Aorta (tissue), 5 donors: ENCODE measurements at regions not wholly inside any gene's neighbourhood (a gene's known extent, or its start where the extent isn't known, plus 50 kb on each side); places are given as distances from the start of the nearest gene placed in this dataset.
A peak's percentile ranks its signal among the peaks of the same experiment; 100 is the strongest.

Source experiments
- ATAC-seq: fragments of 200-7000 bp; cut with Tn5 transposase; one replicate; pipeline ENCODE4 v1.9.1; 2022; ENCODE audit warnings: moderate library complexity; ENCODE audit not compliant: low FRiP score
- DNase-seq, 2 donors: peaks; one replicate each; pipeline ENCODE4 v3.0.0-alpha.2; 2020
- H3K27ac ChIP-seq, 2 donors: one replicate each; pipeline ENCODE4 v1.5.1; 2013; ENCODE audit warnings: low read length in 2 of 2, mild to moderate bottlenecking in 2 of 2, moderate library complexity in 2 of 2, control low read depth in 1 of 2, inconsistent platforms in 1 of 2, low read depth in 1 of 2
- H3K27me3 ChIP-seq, 2 donors: one replicate each; pipeline ENCODE4 v1.6.1; 2013; ENCODE audit warnings: control low read depth in 1 of 2, low read length in 1 of 2, mild to moderate bottlenecking in 1 of 2, moderate library complexity in 1 of 2; ENCODE audit not compliant: insufficient read depth in 2 of 2, control insufficient read depth in 1 of 2
- H3K36me3 ChIP-seq, 2 donors: one replicate each; pipeline ENCODE4 v1.6.1; 2013; ENCODE audit warnings: control low read depth in 1 of 2, low read length in 1 of 2, mild to moderate bottlenecking in 1 of 2; ENCODE audit not compliant: insufficient read depth in 2 of 2, control insufficient read depth in 1 of 2
- H3K4me1 ChIP-seq, 2 donors: one replicate each; pipeline ENCODE4 v1.6.1; 2013; ENCODE audit warnings: low read length in 2 of 2, control low read depth in 1 of 2, mild to moderate bottlenecking in 1 of 2, moderate library complexity in 1 of 2; ENCODE audit not compliant: insufficient read depth in 2 of 2, control insufficient read depth in 1 of 2
- H3K4me3 ChIP-seq, 2 donors: one replicate each; pipeline ENCODE4 v1.5.1; 2013; ENCODE audit warnings: low read length in 2 of 2, control low read depth in 1 of 2, mild to moderate bottlenecking in 1 of 2
- H3K9me3 ChIP-seq: one replicate; pipeline ENCODE4 v1.6.1; 2013; ENCODE audit warnings: mild to moderate bottlenecking, low read length; ENCODE audit not compliant: control insufficient read depth
- WGBS, 2 donors: extraction: QIAGEN DNeasy Blood & Tissue Kit; methylation state at CpG; one replicate each; pipeline ENCODE4 v1.1.7; 2013; 5-methylcytosine and 5-hydroxymethylcytosine counted together
- intact Hi-C, 2 donors: fragments of 100-400 bp; cut with DNase I; formaldehyde crosslinking; loops; one replicate each; pipeline versions ENCODE4 v1.14.2 to v1.15.0; 2022
- donor health status: healthy with polysubstance abuse.
- donor health status: Bipolar disorder and iron deficiency.
- donor health status: DM: no; HTN: no; CAD: no.
- donor health status: DM: no; HTN: no; CAD: no.
- donor health status: DM: yes; HTN: yes; CAD: no.

DNA sequence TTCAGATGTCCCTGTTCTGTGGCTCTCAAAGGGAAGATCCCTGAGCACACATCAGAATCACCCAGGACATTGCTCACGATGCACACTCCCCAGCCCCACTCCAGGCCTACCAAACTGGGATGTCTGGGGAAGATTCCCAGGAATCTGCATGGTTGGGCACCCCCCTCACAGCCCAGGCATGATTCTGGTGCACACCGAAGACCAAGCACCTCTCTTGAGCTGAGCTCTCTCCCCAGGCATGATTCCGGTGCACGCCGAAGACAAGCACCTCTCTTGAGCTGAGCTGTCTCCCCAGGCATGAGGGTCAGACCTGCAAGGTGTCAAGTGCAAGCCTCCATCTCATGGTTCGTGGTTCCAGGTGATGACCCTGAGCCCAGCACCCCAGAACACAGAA lies 112.2 kb upstream of the MEF2A start:
- H3K36me3 ChIP-seq, result no peaks in the 10 kb centered on the region
- WGBS, 2 donors, result 92 to 97% methylated on average over 6 of the region's 6 CpGs
- DNase-seq, result peak in 1 of 2 donors; percentile 40
- H3K4me1 ChIP-seq, result peaks cover 0 to 5% of the 10 kb centered on the region in 2 donors
- no peaks in the 10 kb centered on the region for H3K9me3 ChIP-seq
- no peak for ATAC-seq
- peak overlapping the region in 1 of 2 donors; percentile 95 for H3K27ac ChIP-seq
- no peaks in the 10 kb centered on the region for H3K27me3 ChIP-seq
- intact Hi-C loops, result loop anchor here (5.0 to 10.0 kb wide), 2 partner anchors 111 to 114 kb away; partner anchors contain the start of gene MEF2A (in 2 of the 2)
- H3K4me3 ChIP-seq, result no peak overlapping the region

DNA sequence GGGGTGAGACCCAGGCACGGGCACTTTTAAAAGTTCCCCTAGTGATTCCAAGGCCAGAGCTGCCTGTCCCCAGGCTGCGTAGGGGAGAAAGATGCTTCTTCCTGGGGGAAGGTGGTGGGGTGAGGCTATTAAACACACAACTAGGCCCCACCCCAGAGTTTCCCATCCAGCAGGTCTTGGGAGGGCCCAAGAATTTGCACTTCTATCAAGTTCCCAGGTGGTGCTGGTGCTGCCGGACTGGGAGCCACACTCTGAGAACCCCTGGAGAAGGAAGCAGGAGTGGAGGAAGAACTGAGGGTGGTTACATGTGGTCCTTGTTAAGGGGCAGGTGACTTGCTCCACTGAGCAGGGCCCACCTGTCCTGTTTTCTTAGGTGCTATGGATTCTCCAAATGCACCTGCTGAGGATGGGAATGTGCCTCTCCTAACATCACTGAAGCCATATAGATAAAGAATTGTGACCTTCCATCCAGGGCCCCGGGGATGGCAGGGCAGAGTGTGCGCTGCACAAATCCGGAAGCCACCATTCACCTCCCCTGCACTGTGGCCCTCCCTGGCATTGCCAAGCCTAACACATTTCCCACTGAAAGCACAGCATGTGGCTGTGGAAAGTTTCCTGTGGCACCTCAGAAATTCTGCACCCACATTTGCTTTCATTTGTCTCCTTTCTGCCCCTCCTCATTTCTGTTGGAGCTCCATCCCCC lies 111.5 kb upstream of the MEF2A start:
- intact Hi-C loops, result loop anchor here (5.0 to 10.0 kb wide), 2 partner anchors 111 to 113 kb away; partner anchors contain the start of gene MEF2A (in 2 of the 2)
- H3K36me3 ChIP-seq, result no peaks in the 10 kb centered on the region
- ATAC-seq (peak; percentile 20), DNase-seq (peak in 1 of 2 donors; percentile 30)
- H3K9me3 ChIP-seq, result no peaks in the 10 kb centered on the region
- H3K4me1 ChIP-seq, result peaks cover 0 to 5% of the 10 kb centered on the region in 2 donors
- H3K27me3 ChIP-seq, result no peaks in the 10 kb centered on the region
- H3K4me3 ChIP-seq, result no peak overlapping the region
- WGBS, 2 donors, result 81 to 86% methylated on average over 6 of the region's 6 CpGs
- H3K27ac ChIP-seq, result peak overlapping the region; percentile 68 to 95

DNA sequence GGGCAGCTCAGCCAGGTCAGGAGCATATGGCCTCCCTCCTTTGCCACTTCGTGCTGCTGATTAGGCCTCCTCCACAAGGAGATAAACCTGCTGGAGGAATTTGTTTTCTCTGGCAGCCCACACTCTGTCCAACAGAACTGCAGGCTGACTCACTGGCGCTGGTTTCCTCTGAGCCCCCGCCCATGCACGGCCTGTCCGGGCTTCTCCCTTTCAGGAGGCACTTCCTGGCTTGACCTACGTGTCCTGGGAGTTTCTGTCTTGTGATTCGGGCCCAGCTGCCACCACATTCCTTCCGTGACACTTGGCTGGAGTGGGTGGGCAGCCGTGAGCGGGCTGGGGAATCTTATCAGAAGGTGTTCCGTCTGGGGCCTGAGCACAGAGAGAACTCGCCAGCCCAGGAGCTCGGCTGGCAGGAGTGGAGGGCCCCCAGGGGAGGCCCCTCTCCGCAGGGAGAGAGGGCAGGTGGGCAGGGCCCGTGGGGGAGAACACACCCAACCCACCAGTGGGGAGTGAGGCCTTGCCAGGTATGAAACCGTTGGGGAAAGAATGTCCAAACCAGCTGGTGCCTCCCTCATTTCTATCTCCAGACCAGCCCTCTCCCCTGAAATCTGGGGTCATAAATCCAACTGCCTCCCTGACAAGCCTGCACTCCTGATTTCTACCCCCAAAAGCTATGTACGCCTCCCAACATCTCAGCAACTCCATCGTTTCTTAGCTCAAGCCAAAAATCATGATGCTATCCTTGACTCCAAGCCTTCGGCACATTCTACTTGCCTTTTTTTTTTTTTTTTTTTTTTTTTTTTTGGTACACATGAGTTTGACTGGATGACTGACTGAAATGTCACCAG lies 110.6 kb upstream of the MEF2A start:
- H3K4me3 ChIP-seq, result no peak overlapping the region
- intact Hi-C loops, result loop anchor here (1.0 to 10.0 kb wide), 3 partner anchors 30 to 112 kb away; partner anchors contain the start of gene MEF2A (in 2 of the 2)
- WGBS, 2 donors, result 4% methylated on average over 19 of the region's 19 CpGs
- ATAC-seq (peak; percentile 92), DNase-seq (peak; percentile 95 to 97)
- H3K27me3 ChIP-seq, result no peaks in the 10 kb centered on the region
- H3K27ac ChIP-seq, result peak overlapping the region; percentile 95
- H3K36me3 ChIP-seq, result no peaks in the 10 kb centered on the region
- peaks cover 0 to 5% of the 10 kb centered on the region in 2 donors for H3K4me1 ChIP-seq
- H3K9me3 ChIP-seq, result no peaks in the 10 kb centered on the region

DNA sequence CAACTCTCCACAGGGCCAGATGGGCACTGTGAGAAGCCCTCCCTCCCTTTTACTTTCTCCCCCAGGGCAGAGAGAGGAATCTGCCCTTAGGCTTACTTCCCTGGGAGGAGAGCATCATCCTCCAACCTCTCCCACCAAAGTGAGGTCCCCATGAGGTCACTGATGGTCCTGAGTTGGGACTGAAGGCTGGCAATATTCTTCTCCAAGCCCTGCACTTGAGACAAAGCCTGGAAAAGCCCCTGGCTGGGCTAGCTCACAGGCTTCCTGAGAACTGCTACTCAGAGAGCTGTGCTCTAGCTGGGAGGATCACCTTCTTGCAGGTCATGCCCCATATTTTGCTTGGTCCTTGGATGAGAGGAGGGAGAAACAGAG lies 110.0 kb upstream of the MEF2A start:
- H3K36me3 ChIP-seq, result no peaks in the 10 kb centered on the region
- no peaks in the 10 kb centered on the region for H3K9me3 ChIP-seq
- intact Hi-C loops, result loop anchor here (1.0 to 10.0 kb wide), 2 partner anchors 30 to 109 kb away; partner anchors contain the start of gene MEF2A (in 1 of the 2)
- peak in 1 of 2 donors; percentile 32 for DNase-seq
- H3K27ac ChIP-seq, result peak overlapping the region in 1 of 2 donors; percentile 72
- H3K4me3 ChIP-seq, result no peak overlapping the region
- peaks cover 0 to 5% of the 10 kb centered on the region in 2 donors for H3K4me1 ChIP-seq
- no peaks in the 10 kb centered on the region for H3K27me3 ChIP-seq
- no peak for ATAC-seq

DNA sequence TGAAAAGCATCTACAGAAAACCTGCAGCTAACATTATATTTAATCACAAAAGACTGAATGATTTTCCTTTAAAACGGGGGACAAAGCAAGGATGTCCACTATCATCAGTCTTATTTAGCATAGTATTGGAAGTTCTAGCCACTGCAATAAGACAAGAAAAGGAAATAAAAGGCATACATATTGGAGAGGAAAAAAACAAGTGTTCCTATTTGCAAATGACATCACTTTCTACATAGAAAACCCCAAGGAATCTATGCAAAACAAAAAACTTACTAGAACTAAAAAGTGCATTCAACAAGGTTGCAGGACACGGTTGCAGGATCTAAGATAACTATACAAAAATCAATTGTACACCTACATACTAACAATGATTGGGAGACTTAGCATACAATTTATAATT lies 101.6 kb upstream of the MEF2A start:
- Histone ChIP-seq H3K4me3 (no peak overlapping the region), H3K9me3 (no peaks in the 10 kb centered on the region), H3K27me3 (no peaks in the 10 kb centered on the region), H3K27ac (no peak overlapping the region), H3K36me3 (no peaks in the 10 kb centered on the region), H3K4me1 (no peaks in the 10 kb centered on the region)
- intact Hi-C loops, result no loop called here
- 84 to 88% methylated on average over 2 of the region's 2 CpGs for WGBS, 2 donors
- ATAC-seq, result no peak
- DNase-seq, result no peak

DNA sequence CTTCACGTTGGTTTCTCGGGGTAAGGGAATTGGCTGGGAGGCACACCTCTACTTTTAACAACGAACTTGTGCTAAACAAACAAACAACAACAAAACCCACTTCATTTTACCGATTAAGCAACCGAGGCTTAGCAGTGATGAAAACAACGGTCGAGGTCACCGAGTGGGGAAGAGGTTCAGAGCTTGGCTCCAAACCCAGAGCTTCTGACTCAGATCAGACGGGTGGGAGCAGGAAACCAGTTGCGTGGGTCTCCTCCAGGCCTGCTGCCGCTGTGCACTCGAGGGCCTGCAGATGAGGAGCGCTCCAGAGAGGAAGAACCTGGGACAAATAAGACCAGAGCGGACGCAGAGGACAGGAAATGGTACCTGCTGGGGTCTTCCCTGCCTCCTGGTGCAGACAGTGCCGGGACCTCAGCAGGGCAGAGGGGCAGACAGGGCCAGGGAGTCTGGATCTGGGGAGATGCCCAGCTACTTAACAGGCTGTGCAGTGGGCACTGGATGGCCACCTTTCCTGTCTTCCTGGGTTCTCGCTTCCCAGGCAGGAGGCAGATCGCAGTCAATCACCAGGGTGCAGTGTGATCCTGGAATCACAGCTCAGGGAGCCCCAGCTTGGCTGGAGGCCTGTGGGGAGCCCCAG lies 99.0 kb upstream of the MEF2A start:
- H3K9me3 ChIP-seq, result no peaks in the 10 kb centered on the region
- intact Hi-C loops, result no loop called here
- no peak overlapping the region for H3K4me3 ChIP-seq
- H3K27ac ChIP-seq, result no peak overlapping the region
- H3K27me3 ChIP-seq, result no peaks in the 10 kb centered on the region
- no peaks in the 10 kb centered on the region for H3K4me1 ChIP-seq
- DNase-seq (no peak), ATAC-seq (peak; percentile 33)
- no peaks in the 10 kb centered on the region for H3K36me3 ChIP-seq
- WGBS, 2 donors, result 86 to 92% methylated on average over 18 of the region's 18 CpGs

DNA sequence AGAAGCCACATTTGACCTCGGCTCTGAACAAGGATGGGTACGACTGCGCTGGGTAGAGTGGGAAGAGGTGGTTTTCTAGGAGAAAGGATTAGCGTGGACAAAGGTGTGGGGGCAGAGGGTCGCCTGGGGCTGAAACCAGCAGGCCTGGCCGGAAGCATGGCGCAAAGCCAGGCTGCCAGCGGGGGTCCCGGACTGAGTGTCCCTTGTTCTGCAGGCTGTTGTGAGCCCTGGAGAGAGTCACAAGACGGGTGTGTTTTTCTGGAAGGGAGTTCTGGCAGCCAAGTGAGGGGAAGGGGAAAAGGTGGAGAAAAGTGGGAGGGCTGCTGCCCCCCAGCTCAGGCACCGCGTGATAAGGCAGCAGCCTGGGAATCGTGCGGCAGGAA lies 98.5 kb upstream of the MEF2A start:
- ATAC-seq (no peak), DNase-seq (no peak)
- Histone ChIP-seq H3K4me3 (no peak overlapping the region), H3K27me3 (no peaks in the 10 kb centered on the region), H3K27ac (no peak overlapping the region), H3K36me3 (no peaks in the 10 kb centered on the region), H3K9me3 (no peaks in the 10 kb centered on the region), H3K4me1 (no peaks in the 10 kb centered on the region)
- intact Hi-C loops, result no loop called here
- WGBS, 2 donors, result 89 to 90% methylated on average over 14 of the region's 14 CpGs

DNA sequence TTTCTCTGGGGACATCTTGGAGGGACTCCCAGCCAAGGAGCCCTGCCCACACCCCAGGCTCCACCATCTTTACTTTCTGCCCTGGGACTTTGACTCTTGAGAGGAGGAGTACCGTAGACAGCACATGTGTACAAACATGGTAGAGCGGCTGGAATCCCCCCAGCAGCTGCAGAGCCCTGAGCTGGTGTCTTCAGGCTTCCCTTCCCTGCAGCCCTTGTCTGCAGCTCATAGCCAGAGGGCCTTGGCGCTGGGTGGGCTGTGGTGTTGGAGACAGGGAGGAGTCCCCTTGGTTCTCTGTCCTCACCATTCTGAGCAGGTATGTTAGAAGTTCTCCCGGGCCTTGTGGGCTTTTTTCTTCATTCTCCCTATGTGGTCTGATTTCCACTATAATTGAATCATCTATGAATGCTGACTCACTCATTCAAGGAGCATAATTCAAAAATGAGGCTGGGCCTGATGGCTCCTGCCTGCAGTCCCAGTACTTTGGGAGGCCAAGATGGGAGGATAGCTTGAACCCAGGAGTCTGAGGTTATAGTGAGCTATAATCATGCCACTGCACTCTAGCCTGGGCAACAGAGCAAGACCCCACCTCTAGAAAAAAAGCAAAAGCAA lies 97.8 kb upstream of the MEF2A start:
- Histone ChIP-seq H3K27ac (no peak overlapping the region), H3K9me3 (no peaks in the 10 kb centered on the region), H3K27me3 (no peaks in the 10 kb centered on the region), H3K36me3 (no peaks in the 10 kb centered on the region), H3K4me1 (no peaks in the 10 kb centered on the region), H3K4me3 (no peak overlapping the region)
- DNase-seq, result no peak
- intact Hi-C loops, result no loop called here
- 73 to 75% methylated on average over 4 of the region's 4 CpGs for WGBS, 2 donors
- no peak for ATAC-seq
